ENCODE measurements at regions not wholly inside any gene's neighbourhood (a gene's known extent, or its start where the extent isn't known, plus 50 kb on each side); places are given as distances from the start of the nearest gene placed in this dataset.

DNA sequence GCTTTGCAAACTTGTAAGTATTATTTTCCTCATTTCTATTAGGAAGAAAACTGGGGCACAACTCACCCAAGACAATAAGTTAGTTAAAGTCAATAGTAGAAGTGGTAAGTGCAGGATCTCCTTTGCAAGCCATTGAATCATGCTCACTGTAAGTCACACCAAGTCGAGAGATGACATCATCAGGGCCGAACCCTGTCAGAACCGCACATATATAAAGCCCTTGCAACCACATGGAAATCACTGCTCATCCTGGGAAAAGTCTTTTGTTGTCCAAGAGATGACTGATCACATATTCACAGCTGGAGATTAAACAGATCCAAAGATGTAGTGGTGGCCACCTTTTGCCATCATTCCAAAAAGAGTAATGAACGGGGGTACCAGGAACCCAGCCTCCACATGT lies 484.8 kb upstream of the ID2 start:
- TF ChIP-seq, protein P1, sequence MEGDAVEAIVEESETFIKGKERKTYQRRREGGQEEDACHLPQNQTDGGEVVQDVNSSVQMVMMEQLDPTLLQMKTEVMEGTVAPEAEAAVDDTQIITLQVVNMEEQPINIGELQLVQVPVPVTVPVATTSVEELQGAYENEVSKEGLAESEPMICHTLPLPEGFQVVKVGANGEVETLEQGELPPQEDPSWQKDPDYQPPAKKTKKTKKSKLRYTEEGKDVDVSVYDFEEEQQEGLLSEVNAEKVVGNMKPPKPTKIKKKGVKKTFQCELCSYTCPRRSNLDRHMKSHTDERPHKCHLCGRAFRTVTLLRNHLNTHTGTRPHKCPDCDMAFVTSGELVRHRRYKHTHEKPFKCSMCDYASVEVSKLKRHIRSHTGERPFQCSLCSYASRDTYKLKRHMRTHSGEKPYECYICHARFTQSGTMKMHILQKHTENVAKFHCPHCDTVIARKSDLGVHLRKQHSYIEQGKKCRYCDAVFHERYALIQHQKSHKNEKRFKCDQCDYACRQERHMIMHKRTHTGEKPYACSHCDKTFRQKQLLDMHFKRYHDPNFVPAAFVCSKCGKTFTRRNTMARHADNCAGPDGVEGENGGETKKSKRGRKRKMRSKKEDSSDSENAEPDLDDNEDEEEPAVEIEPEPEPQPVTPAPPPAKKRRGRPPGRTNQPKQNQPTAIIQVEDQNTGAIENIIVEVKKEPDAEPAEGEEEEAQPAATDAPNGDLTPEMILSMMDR (IDR thresholded peaks at IDR 0.05; ENCODE audit: poor library complexity, severe bottlenecking) = no peak
- TF ChIP-seq EZH2 (IDR thresholded peaks at IDR 0.05; ENCODE audit: borderline replicate concordance, insufficient read depth, low read length, poor library complexity, severe bottlenecking) (no peak), POLR2AphosphoS5 (IDR thresholded peaks at IDR 0.05) (no peak), TAF1 (IDR thresholded peaks at IDR 0.05; ENCODE audit: low read depth) (no peak), MXI1 (conservative IDR thresholded peaks at IDR 0.05; ENCODE audit: poor library complexity, severe bottlenecking) (no peak), EP300 (conservative IDR thresholded peaks at IDR 0.05; ENCODE audit: poor library complexity, severe bottlenecking) (no peak), RAD21 (conservative IDR thresholded peaks at IDR 0.05) (no peak)
- TF ChIP-seq, protein P2, sequence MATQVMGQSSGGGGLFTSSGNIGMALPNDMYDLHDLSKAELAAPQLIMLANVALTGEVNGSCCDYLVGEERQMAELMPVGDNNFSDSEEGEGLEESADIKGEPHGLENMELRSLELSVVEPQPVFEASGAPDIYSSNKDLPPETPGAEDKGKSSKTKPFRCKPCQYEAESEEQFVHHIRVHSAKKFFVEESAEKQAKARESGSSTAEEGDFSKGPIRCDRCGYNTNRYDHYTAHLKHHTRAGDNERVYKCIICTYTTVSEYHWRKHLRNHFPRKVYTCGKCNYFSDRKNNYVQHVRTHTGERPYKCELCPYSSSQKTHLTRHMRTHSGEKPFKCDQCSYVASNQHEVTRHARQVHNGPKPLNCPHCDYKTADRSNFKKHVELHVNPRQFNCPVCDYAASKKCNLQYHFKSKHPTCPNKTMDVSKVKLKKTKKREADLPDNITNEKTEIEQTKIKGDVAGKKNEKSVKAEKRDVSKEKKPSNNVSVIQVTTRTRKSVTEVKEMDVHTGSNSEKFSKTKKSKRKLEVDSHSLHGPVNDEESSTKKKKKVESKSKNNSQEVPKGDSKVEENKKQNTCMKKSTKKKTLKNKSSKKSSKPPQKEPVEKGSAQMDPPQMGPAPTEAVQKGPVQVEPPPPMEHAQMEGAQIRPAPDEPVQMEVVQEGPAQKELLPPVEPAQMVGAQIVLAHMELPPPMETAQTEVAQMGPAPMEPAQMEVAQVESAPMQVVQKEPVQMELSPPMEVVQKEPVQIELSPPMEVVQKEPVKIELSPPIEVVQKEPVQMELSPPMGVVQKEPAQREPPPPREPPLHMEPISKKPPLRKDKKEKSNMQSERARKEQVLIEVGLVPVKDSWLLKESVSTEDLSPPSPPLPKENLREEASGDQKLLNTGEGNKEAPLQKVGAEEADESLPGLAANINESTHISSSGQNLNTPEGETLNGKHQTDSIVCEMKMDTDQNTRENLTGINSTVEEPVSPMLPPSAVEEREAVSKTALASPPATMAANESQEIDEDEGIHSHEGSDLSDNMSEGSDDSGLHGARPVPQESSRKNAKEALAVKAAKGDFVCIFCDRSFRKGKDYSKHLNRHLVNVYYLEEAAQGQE (IDR thresholded peaks at IDR 0.05; ENCODE audit: borderline replicate concordance) = no peak

Measured in neural cell (in vitro differentiated cells).